Endometrium (tissue), 2 donors: ENCODE measurements at regions not wholly inside any gene's neighbourhood (a gene's known extent, or its start where the extent isn't known, plus 50 kb on each side); places are given as distances from the start of the nearest gene placed in this dataset.
A peak's percentile ranks its signal among the peaks of the same experiment; 100 is the strongest.
"Not testable (repeated sequence)": the region's sequence is repeated elsewhere in the genome, so short reads cannot be mapped to it uniquely, and the experiment has no call there.

Source experiments
- FAIRE-seq: peaks from 2 replicates; lab custom pipeline; 2012; peaks lifted over from hg19 to GRCh38; lab: Jason Lieb, UNC
- donor health status: control.
- donor health status: control.

- FAIRE-seq: no peak
These were observed 50.4 kb upstream of the FMOD start for GRCh38 chr1:203401199-203401877.

GRCh38 chr1:203402152-203402551 lies 51.2 kb upstream of the FMOD start:
- no peak for FAIRE-seq

GRCh38 chr1:203402629-203403337 lies 51.9 kb upstream of the FMOD start:
- FAIRE-seq: peak; percentile 98

GRCh38 chr1:203403586-203403985 lies 52.7 kb upstream of the FMOD start:
- FAIRE-seq: no peak

GRCh38 chr1:203404546-203404945 lies 53.6 kb upstream of the FMOD start:
- no peak for FAIRE-seq

GRCh38 chr1:203405703-203406438 lies 54.9 kb upstream of the FMOD start:
- no peak for FAIRE-seq

GRCh38 chr1:203406446-203407045 lies 55.6 kb upstream of the FMOD start:
- FAIRE-seq: no peak

GRCh38 chr1:203407296-203407695 lies 56.4 kb upstream of the FMOD start:
- no peak for FAIRE-seq

- FAIRE-seq: no peak
These were observed 57.9 kb upstream of the FMOD start for GRCh38 chr1:203408486-203409481.

- no peak for FAIRE-seq
These were observed 59.4 kb upstream of the FMOD start for GRCh38 chr1:203410182-203410900.

- FAIRE-seq: not testable (repeated sequence)
These were observed 60.5 kb upstream of the FMOD start for GRCh38 chr1:203411431-203411830.

- no peak for FAIRE-seq
These were observed 56.0 kb upstream of the PRELP start for GRCh38 chr1:203419558-203419957.

- FAIRE-seq: no peak
These were observed 55.3 kb upstream of the PRELP start for GRCh38 chr1:203420263-203420662.

GRCh38 chr1:203421246-203421645 lies 54.4 kb upstream of the PRELP start:
- FAIRE-seq: no peak

- FAIRE-seq: no peak
These were observed 53.5 kb upstream of the PRELP start for GRCh38 chr1:203422116-203422515.

GRCh38 chr1:203422656-203423055 lies 53.0 kb upstream of the PRELP start:
- FAIRE-seq: no peak

- no peak for FAIRE-seq
These were observed 51.3 kb upstream of the PRELP start for GRCh38 chr1:203424285-203424684.

- FAIRE-seq: no peak
These were observed 50.5 kb upstream of the PRELP start for GRCh38 chr1:203424861-203425662.

GRCh38 chr1:203425663-203425975 lies 50.0 kb upstream of the PRELP start:
- no peak for FAIRE-seq
